ENCODE measurements at regions not wholly inside any gene's neighbourhood (a gene's known extent, or its start where the extent isn't known, plus 50 kb on each side); places are given as distances from the start of the nearest gene placed in this dataset.
A peak's percentile ranks its signal among the peaks of the same experiment; 100 is the strongest.

DNA sequence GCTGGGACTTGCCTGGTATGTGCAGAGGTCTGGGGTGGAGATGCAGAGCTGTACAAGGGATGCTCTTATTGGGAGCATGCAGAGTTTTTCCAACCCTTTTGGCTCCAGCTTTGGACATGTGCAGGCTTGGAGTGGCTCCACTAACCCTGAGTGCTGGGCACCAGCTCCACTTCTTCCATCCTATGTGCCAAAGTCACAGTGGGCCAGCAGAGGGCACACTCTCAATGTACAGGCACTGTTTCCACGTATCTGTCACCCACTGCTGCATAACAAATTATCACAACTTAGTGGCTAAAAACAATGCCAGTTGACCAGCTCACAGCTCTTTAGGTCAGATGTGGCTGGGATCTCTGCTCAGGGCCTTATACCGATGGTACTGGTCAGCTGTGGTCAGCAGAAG lies 631.8 kb downstream of the AJAP1 start:
- peak; percentile 25 for DNase-seq (ENCODE audit: low read depth)

DNA sequence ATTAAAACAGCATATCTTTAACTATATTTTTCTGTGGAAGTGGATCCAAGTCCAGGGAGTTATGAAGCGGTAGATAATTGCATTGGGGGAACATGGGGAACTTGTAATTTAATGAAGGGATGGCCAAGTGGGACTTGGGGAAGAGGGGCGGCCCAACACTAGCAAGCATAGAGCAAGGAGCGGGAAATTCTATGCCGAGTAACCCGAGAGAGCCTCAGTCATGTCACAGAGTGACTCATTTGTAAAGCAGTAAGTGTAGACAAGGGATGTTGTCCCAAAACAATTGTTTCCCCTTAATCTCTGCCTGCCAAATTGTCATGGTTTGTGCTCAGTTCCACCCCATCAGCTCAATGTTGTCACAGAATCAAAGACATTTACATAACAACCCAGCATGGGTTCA lies 620.1 kb downstream of the AJAP1 start:
- no peak for DNase-seq (ENCODE audit: low read depth)

DNA sequence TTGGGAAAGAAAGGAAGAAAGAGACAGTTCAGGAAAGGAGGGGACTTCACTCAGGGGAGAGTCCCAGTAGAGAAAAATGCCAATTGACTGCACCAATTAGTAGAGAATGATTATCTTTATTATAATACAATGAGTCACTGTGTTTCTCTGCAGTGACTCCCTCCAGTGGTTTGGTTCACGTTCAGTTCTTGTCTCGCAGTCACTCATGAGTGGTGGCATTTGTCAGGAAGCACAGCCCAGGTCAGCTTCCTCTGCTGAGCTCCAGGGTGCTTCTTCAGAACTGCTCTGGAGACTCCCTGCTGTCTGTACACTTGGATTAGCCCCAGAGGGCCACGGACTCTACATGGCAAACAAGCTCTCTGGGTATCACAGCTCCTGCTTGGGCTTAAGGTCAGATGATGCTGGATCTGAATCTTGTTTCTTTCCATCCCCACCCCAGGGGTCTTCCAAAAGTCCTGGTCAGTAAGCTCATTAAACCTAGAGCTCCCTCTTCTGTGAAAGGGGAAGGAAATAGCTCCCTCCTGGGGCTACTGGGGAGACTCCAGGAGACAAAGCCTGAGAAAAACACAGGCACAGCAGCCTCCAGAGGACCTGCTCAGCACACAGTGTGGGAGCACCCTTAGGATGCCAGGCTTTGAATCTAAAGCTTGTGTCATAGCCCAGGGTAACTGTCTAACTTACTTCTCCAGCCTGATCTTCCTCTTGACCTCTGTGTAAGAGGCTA lies 619.0 kb downstream of the AJAP1 start:
- DNase-seq (ENCODE audit: low read depth) = no peak

DNA sequence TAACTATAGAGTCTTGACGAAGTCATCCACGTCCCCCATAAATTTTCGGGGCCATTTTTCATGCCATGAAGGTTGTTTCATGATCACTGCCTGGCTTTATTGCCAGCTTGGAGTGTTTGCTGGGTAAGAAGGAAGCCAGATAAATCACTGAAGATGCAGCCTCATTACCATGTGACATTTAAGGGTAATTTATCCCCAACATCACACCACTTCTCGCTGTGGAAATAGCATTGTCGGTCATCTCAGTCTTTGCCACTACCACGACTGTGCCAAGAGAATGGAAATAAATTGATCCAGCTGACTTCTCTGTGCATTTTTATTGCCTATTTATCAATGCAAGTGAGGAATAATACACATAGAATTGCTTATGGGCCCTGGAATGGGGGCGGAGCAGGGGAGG lies 617.9 kb downstream of the AJAP1 start:
- DNase-seq (ENCODE audit: low read depth) = no peak

- no peak for DNase-seq (ENCODE audit: low read depth)
Measured at GRCh38 chr1:5271264-5271663, 616.9 kb downstream of the AJAP1 start.

- DNase-seq (ENCODE audit: low read depth) = no peak
Measured at GRCh38 chr1:5269901-5270300, 615.5 kb downstream of the AJAP1 start.

DNA sequence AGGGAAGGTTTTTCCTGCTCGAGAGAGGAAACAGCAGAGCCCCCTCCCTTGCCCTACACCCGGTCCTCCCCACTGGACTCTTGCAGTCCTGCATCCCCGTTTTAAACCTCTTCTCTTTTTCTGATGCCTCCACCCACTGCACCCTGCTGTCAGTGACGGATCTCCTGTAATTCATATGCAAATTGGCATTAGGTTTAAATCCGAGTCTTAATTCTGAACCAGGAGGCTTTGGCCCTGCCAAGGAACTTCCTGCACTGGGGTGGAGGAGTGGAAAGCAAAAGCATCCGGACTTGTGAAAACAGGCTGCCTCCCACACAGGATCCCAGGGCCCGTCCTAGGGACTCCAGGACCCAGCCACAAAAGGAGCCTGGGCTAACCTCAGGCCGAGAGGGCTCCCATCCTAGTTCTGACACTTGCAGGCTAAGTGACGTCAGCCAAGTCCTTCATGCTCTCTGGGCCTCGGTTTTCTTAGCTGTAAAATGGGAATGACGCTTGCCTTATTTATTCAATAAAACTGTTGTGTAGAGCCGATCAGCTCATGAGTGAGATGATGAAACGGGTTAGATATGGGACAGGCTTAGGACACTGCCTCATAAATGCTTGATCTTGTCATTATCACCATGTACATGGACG lies 613.3 kb downstream of the AJAP1 start:
- no peak for DNase-seq (ENCODE audit: low read depth)

- no peak for DNase-seq (ENCODE audit: low read depth)
Measured at GRCh38 chr1:5265438-5266075, 611.1 kb downstream of the AJAP1 start.

DNA sequence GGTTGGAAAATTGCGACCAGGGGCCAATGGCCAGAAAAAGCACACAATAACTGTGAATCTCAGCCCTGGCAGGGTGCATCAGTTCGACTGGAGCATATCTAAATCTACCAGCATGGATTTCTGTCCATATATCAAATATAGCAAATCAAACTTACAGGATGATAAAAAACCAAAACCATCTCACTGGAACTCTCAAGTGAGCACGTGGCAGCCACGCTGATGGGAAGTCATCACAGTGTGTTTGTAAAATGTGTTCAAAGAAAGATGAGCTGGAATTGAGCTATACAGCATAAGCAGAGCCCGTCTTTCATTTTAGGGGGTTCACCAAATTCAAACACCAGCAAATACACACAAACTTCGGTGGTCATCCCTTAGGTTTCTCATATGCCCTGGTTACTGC lies 610.1 kb downstream of the AJAP1 start:
- DNase-seq (ENCODE audit: low read depth) = no peak

DNA sequence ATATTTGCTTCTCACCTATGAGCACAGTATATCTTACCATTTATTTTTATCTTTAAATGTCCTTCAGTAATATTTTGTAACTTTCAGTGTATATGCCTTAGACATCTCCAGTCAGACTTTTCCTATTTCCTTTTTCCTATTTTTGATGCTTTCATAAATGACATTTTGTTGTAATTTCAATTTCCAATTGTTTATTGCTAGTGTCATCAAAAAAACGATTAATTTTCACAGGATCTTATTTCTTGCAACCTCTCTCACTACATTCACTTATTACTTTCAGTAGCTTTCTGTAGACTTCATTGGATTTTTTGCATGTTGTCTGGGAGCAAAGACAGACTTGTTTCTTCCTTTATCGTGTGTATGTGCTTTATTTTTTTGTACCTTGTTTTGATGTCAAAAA lies 602.4 kb downstream of the AJAP1 start:
- no peak for DNase-seq (ENCODE audit: low read depth)

DNA sequence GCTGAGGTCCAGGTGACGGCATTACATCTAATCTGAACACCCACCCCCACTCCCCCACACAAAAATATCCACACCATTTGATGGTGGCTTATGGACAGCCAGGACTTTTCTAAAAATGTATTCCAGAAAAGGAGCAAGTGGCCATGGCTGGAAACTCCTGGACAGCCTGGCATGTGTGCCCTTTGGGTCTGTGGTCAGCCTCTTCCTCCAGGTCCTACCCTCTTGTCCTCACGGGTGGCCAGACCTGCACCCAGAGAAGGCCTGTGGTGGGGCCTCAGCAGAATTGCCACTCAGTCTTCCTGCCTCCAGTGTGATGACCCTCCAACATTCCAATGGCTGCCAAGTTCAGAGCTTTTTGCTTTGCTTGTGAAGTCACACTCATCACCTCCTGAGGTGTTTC lies 600.6 kb downstream of the AJAP1 start:
- DNase-seq (ENCODE audit: low read depth) = no peak

- DNase-seq (ENCODE audit: low read depth) = no peak
Measured at GRCh38 chr1:5254131-5254725, 599.8 kb downstream of the AJAP1 start.

- no peak for DNase-seq (ENCODE audit: low read depth)
Measured at GRCh38 chr1:5253036-5253435, 598.6 kb downstream of the AJAP1 start.

DNA sequence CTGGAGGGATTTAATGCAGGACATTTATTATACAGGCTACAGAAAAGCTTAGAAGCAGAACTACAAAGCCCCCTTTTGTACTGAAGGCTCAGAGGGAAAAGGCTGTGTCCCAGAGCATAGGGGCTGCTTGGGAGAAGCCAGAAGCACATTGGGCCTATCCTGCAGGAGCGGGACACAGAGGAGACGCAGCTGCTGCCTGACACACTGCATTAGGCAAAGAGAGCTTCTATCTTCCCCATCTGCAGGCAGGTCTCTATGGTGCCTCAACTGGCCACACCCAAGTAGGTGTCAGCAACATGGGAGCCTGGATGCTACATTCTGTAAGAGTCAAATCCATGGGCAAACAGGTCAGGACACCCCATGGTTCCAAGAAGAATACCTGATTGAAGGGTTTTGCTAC lies 595.9 kb downstream of the AJAP1 start:
- no peak for DNase-seq (ENCODE audit: low read depth)

GRCh38 chr1:5245348-5245747 lies 590.9 kb downstream of the AJAP1 start:
- no peak for DNase-seq (ENCODE audit: low read depth)

GRCh38 chr1:5244631-5245285 lies 590.3 kb downstream of the AJAP1 start:
- DNase-seq (ENCODE audit: low read depth) = no peak

GRCh38 chr1:5242850-5243249 lies 588.4 kb downstream of the AJAP1 start:
- DNase-seq (ENCODE audit: low read depth) = no peak

GRCh38 chr1:5239911-5240310 lies 585.5 kb downstream of the AJAP1 start:
- no peak for DNase-seq (ENCODE audit: low read depth)

- no peak for DNase-seq (ENCODE audit: low read depth)
Measured at GRCh38 chr1:5238351-5239130, 584.1 kb downstream of the AJAP1 start.

DNA sequence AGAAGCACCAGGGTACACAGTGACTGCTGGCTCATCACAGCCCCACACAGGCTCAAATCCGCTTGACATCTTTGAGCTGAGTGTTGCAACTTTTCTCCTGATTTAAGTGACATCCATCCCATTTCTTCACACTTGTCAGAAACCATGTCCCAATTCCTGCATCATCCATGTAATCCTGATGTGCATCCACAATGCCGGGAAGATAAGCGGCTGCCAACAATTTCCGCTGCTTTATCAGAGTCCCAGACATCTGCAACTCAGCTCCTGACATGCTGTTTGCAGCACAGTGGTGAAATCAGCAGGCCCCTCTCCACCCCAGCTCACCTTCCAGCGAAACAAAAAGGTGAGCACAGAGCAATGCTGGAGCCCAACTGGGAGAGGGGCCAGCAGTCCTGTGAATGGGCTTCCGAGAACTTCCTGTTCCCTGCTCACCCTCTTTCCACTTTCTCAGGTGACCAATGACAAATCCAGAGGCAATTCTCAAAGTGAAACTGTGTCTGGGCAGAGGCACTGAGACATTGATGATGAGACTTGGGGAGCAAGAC lies 581.0 kb downstream of the AJAP1 start:
- no peak for DNase-seq (ENCODE audit: low read depth)

DNA sequence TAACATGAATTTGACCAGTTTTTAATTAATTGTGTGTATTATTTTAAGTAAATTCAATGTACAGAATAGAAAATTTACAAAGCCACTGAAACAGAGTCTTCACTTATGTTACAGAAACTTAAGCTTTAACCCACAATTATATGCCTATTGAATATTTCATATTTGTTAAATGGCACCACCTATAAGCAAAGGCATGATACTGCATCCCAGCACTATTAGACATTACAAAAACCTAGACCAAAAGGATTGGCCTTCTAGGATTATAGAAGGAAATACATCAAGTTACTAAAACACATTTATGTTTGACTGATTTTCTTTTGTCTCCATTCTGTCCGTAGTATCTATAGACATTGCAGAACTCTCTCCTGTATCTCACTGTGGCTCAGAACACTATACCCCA lies 578.1 kb downstream of the AJAP1 start:
- no peak for DNase-seq (ENCODE audit: low read depth)
